ENCODE measurements at regions not wholly inside any gene's neighbourhood (a gene's known extent, or its start where the extent isn't known, plus 50 kb on each side); places are given as distances from the start of the nearest gene placed in this dataset.

DNA sequence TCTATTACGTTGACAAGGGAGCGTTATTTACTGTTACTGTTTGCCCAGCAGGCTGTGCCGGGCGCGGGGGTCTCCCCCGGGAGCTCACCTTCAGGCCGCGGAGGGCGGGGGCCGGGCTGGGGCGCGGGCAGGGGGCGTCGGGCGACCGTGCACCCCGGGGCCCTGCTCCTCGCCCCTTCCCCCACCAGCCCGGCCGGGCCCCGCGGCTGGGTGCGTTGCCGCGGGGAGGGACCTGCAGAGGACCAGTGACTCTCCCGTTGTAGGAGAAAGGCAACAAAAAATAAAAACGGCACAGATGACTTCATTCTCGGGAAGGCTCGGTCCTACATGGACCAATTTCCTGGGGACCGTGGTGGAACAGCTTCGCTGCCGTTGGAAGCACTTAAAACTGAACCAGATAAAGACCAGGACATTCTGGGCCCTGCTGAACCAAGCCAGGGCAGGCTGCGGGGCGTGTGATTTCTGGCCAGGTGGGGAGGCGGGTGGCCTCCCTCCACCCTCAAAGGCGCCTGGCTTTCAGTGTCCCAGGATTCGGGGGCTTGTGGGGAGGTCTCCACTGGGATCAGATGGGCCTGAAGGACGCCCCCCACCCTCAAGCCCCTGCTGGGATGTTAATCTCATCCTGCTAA is 57.4 kb downstream of the IGLL1 start:
- TF ChIP-seq, protein P1, sequence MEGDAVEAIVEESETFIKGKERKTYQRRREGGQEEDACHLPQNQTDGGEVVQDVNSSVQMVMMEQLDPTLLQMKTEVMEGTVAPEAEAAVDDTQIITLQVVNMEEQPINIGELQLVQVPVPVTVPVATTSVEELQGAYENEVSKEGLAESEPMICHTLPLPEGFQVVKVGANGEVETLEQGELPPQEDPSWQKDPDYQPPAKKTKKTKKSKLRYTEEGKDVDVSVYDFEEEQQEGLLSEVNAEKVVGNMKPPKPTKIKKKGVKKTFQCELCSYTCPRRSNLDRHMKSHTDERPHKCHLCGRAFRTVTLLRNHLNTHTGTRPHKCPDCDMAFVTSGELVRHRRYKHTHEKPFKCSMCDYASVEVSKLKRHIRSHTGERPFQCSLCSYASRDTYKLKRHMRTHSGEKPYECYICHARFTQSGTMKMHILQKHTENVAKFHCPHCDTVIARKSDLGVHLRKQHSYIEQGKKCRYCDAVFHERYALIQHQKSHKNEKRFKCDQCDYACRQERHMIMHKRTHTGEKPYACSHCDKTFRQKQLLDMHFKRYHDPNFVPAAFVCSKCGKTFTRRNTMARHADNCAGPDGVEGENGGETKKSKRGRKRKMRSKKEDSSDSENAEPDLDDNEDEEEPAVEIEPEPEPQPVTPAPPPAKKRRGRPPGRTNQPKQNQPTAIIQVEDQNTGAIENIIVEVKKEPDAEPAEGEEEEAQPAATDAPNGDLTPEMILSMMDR (IDR thresholded peaks at IDR 0.05): no peak
- TF ChIP-seq EZH2 (IDR thresholded peaks at IDR 0.05) (no peak), EZH2phosphoT487 (IDR thresholded peaks at IDR 0.05) (no peak)

Measured in neural progenitor cell (in vitro differentiated cells).